ENCODE measurements at regions not wholly inside any gene's neighbourhood (a gene's known extent, or its start where the extent isn't known, plus 50 kb on each side); places are given as distances from the start of the nearest gene placed in this dataset.

DNA sequence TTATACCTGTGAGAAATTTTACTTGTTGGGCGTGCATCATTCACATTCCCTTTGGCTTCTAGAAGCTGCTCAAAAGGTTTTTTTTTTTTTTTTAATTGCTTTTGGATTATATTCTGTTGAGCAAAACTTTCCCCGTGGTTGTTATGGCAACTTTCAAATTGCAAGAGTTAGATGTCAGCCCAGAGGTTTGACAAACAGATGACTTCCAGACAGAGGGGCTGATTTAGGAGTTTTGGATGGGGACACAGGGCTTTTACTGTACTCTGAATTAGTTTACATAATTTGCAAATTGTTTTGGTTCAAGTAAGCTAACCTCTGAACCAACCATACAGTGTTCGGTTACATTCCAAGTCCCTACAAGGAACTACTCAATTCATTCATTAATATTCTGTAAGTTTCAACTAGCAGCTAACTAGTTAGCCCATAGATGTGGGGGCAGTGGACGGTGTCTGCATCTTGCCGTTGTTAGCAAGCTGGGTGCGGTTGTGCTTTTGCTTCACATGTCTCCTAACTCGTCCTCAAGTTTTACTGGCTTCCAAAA lies 66.4 kb upstream of the JAZF1 start:
- TF ChIP-seq, protein P1, sequence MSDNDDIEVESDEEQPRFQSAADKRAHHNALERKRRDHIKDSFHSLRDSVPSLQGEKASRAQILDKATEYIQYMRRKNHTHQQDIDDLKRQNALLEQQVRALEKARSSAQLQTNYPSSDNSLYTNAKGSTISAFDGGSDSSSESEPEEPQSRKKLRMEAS (IDR thresholded peaks at IDR 0.05; ENCODE audit: low read depth), result no peak
- no peak overlapping the region for H2AFZ ChIP-seq (ENCODE audit: low read depth)

DNA sequence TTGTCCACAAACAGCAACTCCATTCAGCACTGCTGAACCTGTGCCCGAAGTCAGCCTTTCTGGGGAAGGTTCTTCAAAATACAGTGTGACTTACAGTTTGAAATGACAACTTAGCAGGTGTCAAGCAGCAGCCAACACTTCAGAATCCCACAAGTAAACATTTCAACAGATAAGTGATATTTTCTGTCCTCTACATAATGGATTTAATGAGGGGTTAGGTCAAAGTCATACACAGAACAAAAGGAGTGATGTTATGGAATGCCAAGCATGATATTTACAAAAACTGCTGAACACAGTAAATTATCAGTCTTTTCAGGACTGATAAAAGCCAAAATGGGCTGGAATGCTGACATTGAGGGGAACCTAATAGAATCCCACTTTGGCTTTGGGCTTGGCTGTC lies 77.6 kb upstream of the JAZF1 start:
- CTCF ChIA-PET, result no interaction called here
- no peak overlapping the region for H3K27ac ChIP-seq (ENCODE audit: low read depth in 2 of 2, low read length in 1 of 2)
- H3F3A ChIP-seq (replicated peaks; ENCODE audit: insufficient read depth), result no peaks in the 10 kb centered on the region
- no peak overlapping the region for H2AFZ ChIP-seq (ENCODE audit: low read depth)
- DNase-seq, result no peak
- WGBS (ENCODE audit: low lambda C conversion rate), result 9% methylated on average over 1 of the region's 1 CpG
- POLR2A ChIA-PET, result no interaction called here
- H3K4me2 ChIP-seq, result no peak overlapping the region
- no peaks in the 10 kb centered on the region for H4K20me1 ChIP-seq (ENCODE audit: insufficient read depth)
- H3K27me3 ChIP-seq (ENCODE audit: insufficient read depth), result peaks cover 19% of the 10 kb centered on the region; the same call in 1 of the 2 replicates
- TF ChIP-seq YY1 (IDR thresholded peaks at IDR 0.05; ENCODE audit: low read depth) (no peak), NFIC (IDR thresholded peaks at IDR 0.05; ENCODE audit: borderline replicate concordance) (no peak), EP300 (IDR thresholded peaks at IDR 0.05; ENCODE audit: borderline replicate concordance in 1 of 2, low read depth in 1 of 2, low read length in 1 of 2) (no peak), GATA2 (CRISPR knock-in tag; IDR thresholded peaks at IDR 0.05) (no peak), RAD21 (IDR thresholded peaks at IDR 0.05; ENCODE audit: low read length) (no peak), SIN3A (IDR thresholded peaks at IDR 0.05; ENCODE audit: borderline replicate concordance, low read depth, low read length) (no peak), SMC3 (IDR thresholded peaks at IDR 0.05; ENCODE audit: low read depth, low read length) (no peak), JUND (IDR thresholded peaks at IDR 0.05) (no peak), FOSL2 (IDR thresholded peaks at IDR 0.05; ENCODE audit: borderline replicate concordance, low read depth) (no peak), TAF1 (IDR thresholded peaks at IDR 0.05; ENCODE audit: borderline replicate concordance, low read depth, low read length) (no peak)
- TF ChIP-seq, protein P2, sequence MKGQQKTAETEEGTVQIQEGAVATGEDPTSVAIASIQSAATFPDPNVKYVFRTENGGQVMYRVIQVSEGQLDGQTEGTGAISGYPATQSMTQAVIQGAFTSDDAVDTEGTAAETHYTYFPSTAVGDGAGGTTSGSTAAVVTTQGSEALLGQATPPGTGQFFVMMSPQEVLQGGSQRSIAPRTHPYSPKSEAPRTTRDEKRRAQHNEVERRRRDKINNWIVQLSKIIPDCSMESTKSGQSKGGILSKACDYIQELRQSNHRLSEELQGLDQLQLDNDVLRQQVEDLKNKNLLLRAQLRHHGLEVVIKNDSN (IDR thresholded peaks at IDR 0.05; ENCODE audit: borderline replicate concordance, low read depth), result no peak
- TF ChIP-seq, protein P3, sequence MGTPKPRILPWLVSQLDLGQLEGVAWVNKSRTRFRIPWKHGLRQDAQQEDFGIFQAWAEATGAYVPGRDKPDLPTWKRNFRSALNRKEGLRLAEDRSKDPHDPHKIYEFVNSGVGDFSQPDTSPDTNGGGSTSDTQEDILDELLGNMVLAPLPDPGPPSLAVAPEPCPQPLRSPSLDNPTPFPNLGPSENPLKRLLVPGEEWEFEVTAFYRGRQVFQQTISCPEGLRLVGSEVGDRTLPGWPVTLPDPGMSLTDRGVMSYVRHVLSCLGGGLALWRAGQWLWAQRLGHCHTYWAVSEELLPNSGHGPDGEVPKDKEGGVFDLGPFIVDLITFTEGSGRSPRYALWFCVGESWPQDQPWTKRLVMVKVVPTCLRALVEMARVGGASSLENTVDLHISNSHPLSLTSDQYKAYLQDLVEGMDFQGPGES (IDR thresholded peaks at IDR 0.05; ENCODE audit: low read depth, low read length), result no peak
- H3K36me3 ChIP-seq (replicated peaks in 1 of 2; ENCODE audit: control insufficient read depth in 1 of 2, insufficient read depth in 2 of 2, low read length in 1 of 2), result no peaks in the 10 kb centered on the region
- no peak overlapping the region for H3K9ac ChIP-seq
- H3K9me2 ChIP-seq, result no peaks in the 10 kb centered on the region
- no peaks in the 10 kb centered on the region for H3K9me3 ChIP-seq
- H3K79me2 ChIP-seq (ENCODE audit: insufficient read depth), result no peaks in the 10 kb centered on the region
- H3K4me1 ChIP-seq (ENCODE audit: control insufficient read depth in 1 of 2, insufficient read depth in 2 of 2, low read depth in 1 of 2, low read length in 1 of 2), result no peaks in the 10 kb centered on the region
- H3K4me3 ChIP-seq (ENCODE audit: low read depth in 2 of 2, low read length in 1 of 2), result no peak overlapping the region

More for the DNA sequence above, 66.4 kb upstream of the JAZF1 start:
- H4K20me1 ChIP-seq (ENCODE audit: insufficient read depth), result no peaks in the 10 kb centered on the region
- no peaks in the 10 kb centered on the region for H3K9me2 ChIP-seq
- no peaks in the 10 kb centered on the region; the same call in 1 of the 2 replicates for H3K27me3 ChIP-seq (ENCODE audit: insufficient read depth)
- H3K4me3 ChIP-seq (ENCODE audit: low read depth in 2 of 2, low read length in 1 of 2), result no peak overlapping the region
- H3K27ac ChIP-seq (ENCODE audit: low read depth in 2 of 2, low read length in 1 of 2), result no peak overlapping the region
- 55% methylated on average over 7 of the region's 7 CpGs for WGBS (ENCODE audit: low lambda C conversion rate)
- no peak overlapping the region for H3K4me2 ChIP-seq
- H3K9me3 ChIP-seq, result no peaks in the 10 kb centered on the region
- POLR2A ChIA-PET, result no interaction called here
- DNase-seq, result no peak
- no peaks in the 10 kb centered on the region for H3K79me2 ChIP-seq (ENCODE audit: insufficient read depth)
- H3K9ac ChIP-seq, result no peak overlapping the region
- H3K4me1 ChIP-seq (ENCODE audit: control insufficient read depth in 1 of 2, insufficient read depth in 2 of 2, low read depth in 1 of 2, low read length in 1 of 2), result no peaks in the 10 kb centered on the region
- no peaks in the 10 kb centered on the region for H3F3A ChIP-seq (replicated peaks; ENCODE audit: insufficient read depth)
- CTCF ChIA-PET, result interaction anchor here (0.9 to 1.4 kb wide), 2 partner anchors 12 to 17 kb away, joined by 3 read pairs; no protein-coding TSS in a partner anchor
- H3K36me3 ChIP-seq (replicated peaks in 1 of 2; ENCODE audit: control insufficient read depth in 1 of 2, insufficient read depth in 2 of 2, low read length in 1 of 2), result no peaks in the 10 kb centered on the region

Measured in SK-N-SH (cell line).